DND-41 (cell line): ENCODE measurements at regions not wholly inside any gene's neighbourhood (a gene's known extent, or its start where the extent isn't known, plus 50 kb on each side); places are given as distances from the start of the nearest gene placed in this dataset.

ENCODE experiments used
- ATAC-seq: fragments of 200-7000 bp; cut with Tn5 transposase; 3 replicates; pipeline ENCODE4 v1.9.1; 2021; ENCODE audit warnings: low read depth; ENCODE audit not compliant: insufficient read depth
- DNase-seq: peaks from one replicate; pipeline ENCODE4 v3.0.0-alpha.2; 2020
- H2AFZ ChIP-seq: 2 replicates; pipeline ENCODE4 v1.6.0; 2012; ENCODE audit warnings: low read depth, low read length
- H3K27ac ChIP-seq: 2 replicates; pipeline ENCODE4 v1.5.1; 2012; ENCODE audit warnings: low read length, inconsistent platforms
- H3K27me3 ChIP-seq: fragments of 200-600 bp; sonication (generic); 2 replicates; pipeline ENCODE4 v1.6.0; 2012; ENCODE audit warnings: low read length, mild to moderate bottlenecking, inconsistent platforms; ENCODE audit not compliant: insufficient read depth, poor library complexity
- H3K36me3 ChIP-seq: 2 replicates; pipeline ENCODE4 v1.5.1; 2012; ENCODE audit warnings: low read length, inconsistent platforms; ENCODE audit not compliant: insufficient read depth
- H3K4me1 ChIP-seq: 2 replicates; pipeline ENCODE4 v1.5.1; 2012; ENCODE audit warnings: mild to moderate bottlenecking, low read length; ENCODE audit not compliant: insufficient read depth
- H3K4me2 ChIP-seq: 2 replicates; pipeline ENCODE4 v1.6.0; 2012; ENCODE audit warnings: mild to moderate bottlenecking, moderate library complexity, low read length, inconsistent platforms; ENCODE audit not compliant: insufficient read depth
- H3K4me3 ChIP-seq, 2 experiments: fragments of 200-600 bp in 1 of 2; shearing (Covaris generic) in 1 of 2; 2 replicates each; pipeline ENCODE4 v1.5.1; 2012 to 2016; ENCODE audit warnings: inconsistent platforms in 2 of 2, low read length in 2 of 2, mild to moderate bottlenecking in 2 of 2, low read depth in 1 of 2, moderate library complexity in 1 of 2
- H3K79me2 ChIP-seq: 2 replicates; pipeline ENCODE4 v1.6.0; 2012; ENCODE audit warnings: low read length, inconsistent platforms; ENCODE audit not compliant: insufficient read depth
- H3K9ac ChIP-seq: 2 replicates; pipeline ENCODE4 v1.6.0; 2012; ENCODE audit warnings: low read depth, mild to moderate bottlenecking, inconsistent platforms, low read length, moderate library complexity
- H3K9me3 ChIP-seq: 2 replicates; pipeline ENCODE4 v1.5.1; 2012; ENCODE audit warnings: low read length, moderate library complexity, mild to moderate bottlenecking, inconsistent platforms; ENCODE audit not compliant: insufficient read depth, severe bottlenecking
- H4K20me1 ChIP-seq: 2 replicates; pipeline ENCODE4 v1.6.0; 2012; ENCODE audit warnings: low read length; ENCODE audit not compliant: insufficient read depth
- EZH2 ChIP-seq: IDR thresholded peaks from 3 replicates; pipeline ENCODE4 v1.6.1; 2012; ENCODE audit warnings: borderline replicate concordance, low read depth, mild to moderate bottlenecking, moderate library complexity, low read length, inconsistent platforms; ENCODE audit not compliant: severe bottlenecking
- TF ChIP-seq, protein P1 (sequence below): IDR thresholded peaks from 2 replicates; pipeline ENCODE4 v1.5.1; 2012; ENCODE audit warnings: borderline replicate concordance, low read length, moderate library complexity, mild to moderate bottlenecking; ENCODE audit not compliant: poor library complexity, severe bottlenecking; ENCODE audit errors: extremely low read depth

DNA sequence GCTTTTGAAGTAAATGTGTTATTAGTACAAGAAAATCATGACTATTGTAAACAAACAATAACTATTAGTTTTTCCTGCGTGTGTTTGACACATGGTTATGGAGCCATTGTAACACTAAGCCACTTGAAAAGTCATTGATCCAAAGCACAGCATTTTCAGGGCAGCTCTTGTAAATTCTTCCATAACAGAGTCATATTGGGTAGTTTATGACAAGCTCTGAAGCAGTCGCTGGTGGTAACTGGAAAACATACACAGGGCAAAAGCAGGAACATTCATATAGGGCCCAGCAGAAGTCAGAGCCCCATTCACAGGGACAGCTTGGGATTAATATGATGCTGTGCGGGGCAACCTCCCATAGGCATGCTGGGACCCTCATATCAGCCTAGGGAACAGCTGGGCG, 483.2 kb upstream of the PTBP2 start:
- H2AFZ ChIP-seq, result no peak overlapping the region
- DNase-seq (no peak), ATAC-seq (no peak)
- H3K79me2 ChIP-seq, result no peaks in the 10 kb centered on the region
- no peak overlapping the region for H3K9ac ChIP-seq
- no peak overlapping the region for H3K27ac ChIP-seq
- H3K9me3 ChIP-seq, result no peaks in the 10 kb centered on the region
- H4K20me1 ChIP-seq, result no peaks in the 10 kb centered on the region
- H3K4me1 ChIP-seq, result no peaks in the 10 kb centered on the region
- H3K4me2 ChIP-seq, result no peak overlapping the region
- H3K36me3 ChIP-seq, result no peaks in the 10 kb centered on the region
- H3K4me3 ChIP-seq, result no peak overlapping the region
- TF ChIP-seq, protein P1, sequence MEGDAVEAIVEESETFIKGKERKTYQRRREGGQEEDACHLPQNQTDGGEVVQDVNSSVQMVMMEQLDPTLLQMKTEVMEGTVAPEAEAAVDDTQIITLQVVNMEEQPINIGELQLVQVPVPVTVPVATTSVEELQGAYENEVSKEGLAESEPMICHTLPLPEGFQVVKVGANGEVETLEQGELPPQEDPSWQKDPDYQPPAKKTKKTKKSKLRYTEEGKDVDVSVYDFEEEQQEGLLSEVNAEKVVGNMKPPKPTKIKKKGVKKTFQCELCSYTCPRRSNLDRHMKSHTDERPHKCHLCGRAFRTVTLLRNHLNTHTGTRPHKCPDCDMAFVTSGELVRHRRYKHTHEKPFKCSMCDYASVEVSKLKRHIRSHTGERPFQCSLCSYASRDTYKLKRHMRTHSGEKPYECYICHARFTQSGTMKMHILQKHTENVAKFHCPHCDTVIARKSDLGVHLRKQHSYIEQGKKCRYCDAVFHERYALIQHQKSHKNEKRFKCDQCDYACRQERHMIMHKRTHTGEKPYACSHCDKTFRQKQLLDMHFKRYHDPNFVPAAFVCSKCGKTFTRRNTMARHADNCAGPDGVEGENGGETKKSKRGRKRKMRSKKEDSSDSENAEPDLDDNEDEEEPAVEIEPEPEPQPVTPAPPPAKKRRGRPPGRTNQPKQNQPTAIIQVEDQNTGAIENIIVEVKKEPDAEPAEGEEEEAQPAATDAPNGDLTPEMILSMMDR, result no peak
- no peak for TF ChIP-seq EZH2
- no peaks in the 10 kb centered on the region for H3K27me3 ChIP-seq

DNA sequence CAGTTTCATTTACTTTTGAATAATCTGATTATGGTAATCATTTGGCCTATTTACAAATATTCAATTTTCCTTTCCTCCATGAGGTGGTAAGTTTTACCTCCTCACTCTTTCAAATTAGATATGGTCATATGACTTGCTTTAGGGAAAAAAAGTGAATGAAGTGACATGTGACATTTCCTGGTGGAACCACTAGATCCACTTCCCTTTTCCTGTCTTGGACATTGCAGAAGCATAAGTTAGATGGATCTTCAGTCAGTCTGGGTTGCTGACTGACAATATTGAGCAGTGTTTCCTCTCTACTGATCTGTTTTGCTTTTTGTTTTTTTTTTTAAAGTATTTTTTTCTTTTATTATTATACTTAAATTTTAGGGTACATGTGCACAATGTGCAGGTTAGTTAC, 481.1 kb upstream of the PTBP2 start:
- no peaks in the 10 kb centered on the region for H4K20me1 ChIP-seq
- no peaks in the 10 kb centered on the region for H3K9me3 ChIP-seq
- H3K36me3 ChIP-seq, result no peaks in the 10 kb centered on the region
- H2AFZ ChIP-seq, result no peak overlapping the region
- no peak for ATAC-seq
- TF ChIP-seq, protein P1, result no peak
- no peak for TF ChIP-seq EZH2
- no peaks in the 10 kb centered on the region for H3K4me1 ChIP-seq
- no peak overlapping the region for H3K4me3 ChIP-seq
- no peak overlapping the region for H3K27ac ChIP-seq
- DNase-seq, result no peak
- no peak overlapping the region for H3K9ac ChIP-seq
- H3K27me3 ChIP-seq, result no peaks in the 10 kb centered on the region
- H3K79me2 ChIP-seq, result no peaks in the 10 kb centered on the region
- no peak overlapping the region for H3K4me2 ChIP-seq

DNA sequence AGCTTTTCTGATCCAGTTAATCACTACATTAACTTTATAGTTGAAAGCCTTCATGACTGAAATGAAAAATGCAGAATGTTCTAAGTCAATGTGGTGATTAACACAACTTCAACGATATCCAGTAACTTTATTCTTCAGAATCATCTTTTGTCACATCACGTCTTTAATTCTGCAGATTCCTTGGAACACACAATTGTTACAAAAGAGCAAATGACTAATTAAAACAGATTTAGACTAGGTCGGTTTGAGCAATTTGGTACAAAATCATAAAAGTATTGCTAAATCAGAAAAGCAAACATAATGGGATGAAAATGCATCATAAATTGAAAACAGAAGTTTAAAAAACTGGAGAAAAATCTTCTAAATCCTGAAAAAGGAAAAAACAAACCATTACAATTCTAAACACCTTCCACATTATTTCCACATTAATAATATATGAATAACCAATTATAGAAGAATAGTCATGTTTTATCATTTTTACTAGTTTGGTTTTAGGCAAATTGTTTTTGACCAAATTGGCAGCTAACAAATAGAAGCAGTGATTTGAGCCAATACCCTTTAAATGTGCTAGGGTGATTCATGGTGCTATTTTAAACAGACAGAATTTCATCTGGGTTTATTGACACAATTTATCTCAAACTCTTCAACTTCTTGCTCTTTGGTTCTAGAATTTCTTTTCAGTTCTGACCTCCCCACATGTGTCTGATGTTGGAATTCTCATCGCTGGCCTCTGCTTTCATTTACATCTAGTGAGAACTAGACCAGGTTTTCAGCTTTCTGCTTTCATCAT, 468.1 kb upstream of the PTBP2 start:
- no peaks in the 10 kb centered on the region for H3K4me1 ChIP-seq
- H3K36me3 ChIP-seq, result no peaks in the 10 kb centered on the region
- H3K27me3 ChIP-seq, result peaks cover 2% of the 10 kb centered on the region
- H3K4me2 ChIP-seq, result no peak overlapping the region
- H2AFZ ChIP-seq, result no peak overlapping the region
- H3K4me3 ChIP-seq, result no peak overlapping the region
- H3K27ac ChIP-seq, result no peak overlapping the region
- H4K20me1 ChIP-seq, result no peaks in the 10 kb centered on the region
- no peaks in the 10 kb centered on the region for H3K79me2 ChIP-seq
- H3K9me3 ChIP-seq, result no peaks in the 10 kb centered on the region
- H3K9ac ChIP-seq, result no peak overlapping the region
- DNase-seq (no peak), ATAC-seq (no peak)
- no peak for TF ChIP-seq EZH2
- TF ChIP-seq, protein P1, result no peak
